ENCODE measurements at regions not wholly inside any gene's neighbourhood (a gene's known extent, or its start where the extent isn't known, plus 50 kb on each side); places are given as distances from the start of the nearest gene placed in this dataset.

- Mint-ChIP-seq H3K9me3 (ENCODE audit: unreplicated experiment) (peaks cover 1% of the 10 kb centered on the region), H3K27ac (ENCODE audit: unreplicated experiment) (no peak overlapping the region), H3K27me3 (ENCODE audit: low read depth, unreplicated experiment) (peaks cover 46% of the 10 kb centered on the region), H3K4me3 (ENCODE audit: unreplicated experiment) (no peak overlapping the region), H3K36me3 (ENCODE audit: low read depth, unreplicated experiment) (peaks cover 3% of the 10 kb centered on the region), H3K4me1 (ENCODE audit: low read depth, unreplicated experiment) (peaks cover 5% of the 10 kb centered on the region)
- Histone ChIP-seq H3K4me2 (ENCODE audit: low read length) (no peak overlapping the region), H3K79me2 (ENCODE audit: insufficient read depth, low read length) (no peaks in the 10 kb centered on the region), H3K9ac (ENCODE audit: low read length) (no peak overlapping the region), H4K20me1 (ENCODE audit: insufficient read depth, low read length) (no peaks in the 10 kb centered on the region), H3K27ac (ENCODE audit: low read depth, low read length) (no peak overlapping the region), H3K4me3 (ENCODE audit: insufficient read depth, low read depth, low read length) (no peak overlapping the region), H3K4me1 (ENCODE audit: insufficient read depth, low read length) (no peaks in the 10 kb centered on the region), H3K36me3 (ENCODE audit: insufficient read depth, low read length) (no peaks in the 10 kb centered on the region), H3K27me3 (ENCODE audit: insufficient read depth, low read length) (peaks cover 18% of the 10 kb centered on the region), H3K9me3 (ENCODE audit: insufficient read depth, low read depth, low read length) (no peaks in the 10 kb centered on the region), H2AFZ (ENCODE audit: low read depth, low read length) (no peak overlapping the region)
- no peak for DNase-seq (ENCODE audit: low read depth)
- TF ChIP-seq EZH2 (IDR thresholded peaks at IDR 0.05; ENCODE audit: insufficient read depth, low read length): no peak
- no peak for TF ChIP-seq CTCF (IDR thresholded peaks at IDR 0.05; ENCODE audit: insufficient read depth, low read depth, low read length)
- no peak for FAIRE-seq
Observed at GRCh38 chr20:46789339-46790028, 80.0 kb downstream of the SLC2A10 start.

- Mint-ChIP-seq H3K4me1 (ENCODE audit: low read depth, unreplicated experiment) (no peaks in the 10 kb centered on the region), H3K27me3 (ENCODE audit: low read depth, unreplicated experiment) (peaks cover 43% of the 10 kb centered on the region), H3K27ac (ENCODE audit: unreplicated experiment) (no peak overlapping the region), H3K9me3 (ENCODE audit: unreplicated experiment) (no peaks in the 10 kb centered on the region), H3K4me3 (ENCODE audit: unreplicated experiment) (no peak overlapping the region), H3K36me3 (ENCODE audit: low read depth, unreplicated experiment) (peaks cover 3% of the 10 kb centered on the region)
- Histone ChIP-seq H3K4me2 (ENCODE audit: low read length) (no peak overlapping the region), H3K4me3 (ENCODE audit: insufficient read depth, low read depth, low read length) (no peak overlapping the region), H3K79me2 (ENCODE audit: insufficient read depth, low read length) (no peaks in the 10 kb centered on the region), H3K36me3 (ENCODE audit: insufficient read depth, low read length) (no peaks in the 10 kb centered on the region), H3K27ac (ENCODE audit: low read depth, low read length) (no peak overlapping the region), H3K9me3 (ENCODE audit: insufficient read depth, low read depth, low read length) (no peaks in the 10 kb centered on the region), H3K27me3 (ENCODE audit: insufficient read depth, low read length) (peaks cover 21% of the 10 kb centered on the region), H3K4me1 (ENCODE audit: insufficient read depth, low read length) (no peaks in the 10 kb centered on the region), H4K20me1 (ENCODE audit: insufficient read depth, low read length) (no peaks in the 10 kb centered on the region), H3K9ac (ENCODE audit: low read length) (no peak overlapping the region), H2AFZ (ENCODE audit: low read depth, low read length) (no peak overlapping the region)
- TF ChIP-seq EZH2 (IDR thresholded peaks at IDR 0.05; ENCODE audit: insufficient read depth, low read length) (no peak), CTCF (IDR thresholded peaks at IDR 0.05; ENCODE audit: insufficient read depth, low read depth, low read length) (no peak)
- DNase-seq (ENCODE audit: low read depth) (no peak), FAIRE-seq (no peak)
Observed at GRCh38 chr20:46791722-46792416, 82.4 kb downstream of the SLC2A10 start.

DNA sequence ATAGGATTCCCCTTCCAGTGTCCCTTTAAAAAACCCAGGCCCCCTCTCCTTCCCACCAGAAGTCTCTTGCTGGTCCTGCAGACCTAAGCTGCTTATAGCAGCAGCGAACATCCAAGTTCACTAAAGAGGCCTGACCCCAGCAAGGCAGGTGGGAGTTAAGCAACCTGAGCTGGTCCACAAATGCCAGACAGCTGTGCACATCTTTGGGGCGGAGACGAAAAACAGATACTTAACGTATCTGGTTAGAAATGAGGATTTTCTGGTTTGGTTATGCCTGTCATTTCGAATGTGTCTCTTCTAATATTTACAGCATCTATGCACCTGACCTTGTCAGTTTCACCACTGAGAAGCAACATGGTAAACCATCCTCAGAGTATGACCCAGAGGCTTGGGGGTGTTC is 87.8 kb downstream of the SLC2A10 start:
- Histone ChIP-seq H2AFZ (ENCODE audit: low read depth, low read length) (no peak overlapping the region), H3K4me2 (ENCODE audit: low read length) (no peak overlapping the region), H3K79me2 (ENCODE audit: insufficient read depth, low read length) (no peaks in the 10 kb centered on the region), H3K27me3 (ENCODE audit: insufficient read depth, low read length) (peaks cover 45% of the 10 kb centered on the region), H3K9me3 (ENCODE audit: insufficient read depth, low read depth, low read length) (no peaks in the 10 kb centered on the region), H3K27ac (ENCODE audit: low read depth, low read length) (no peak overlapping the region), H3K4me1 (ENCODE audit: insufficient read depth, low read length) (no peaks in the 10 kb centered on the region), H3K36me3 (ENCODE audit: insufficient read depth, low read length) (no peaks in the 10 kb centered on the region), H3K4me3 (ENCODE audit: insufficient read depth, low read depth, low read length) (no peak overlapping the region), H3K9ac (ENCODE audit: low read length) (no peak overlapping the region), H4K20me1 (ENCODE audit: insufficient read depth, low read length) (no peaks in the 10 kb centered on the region)
- H3K9me3 Mint-ChIP-seq (ENCODE audit: unreplicated experiment): peaks cover 2% of the 10 kb centered on the region
- FAIRE-seq (no peak), DNase-seq (ENCODE audit: low read depth) (no peak)
- H3K4me3 Mint-ChIP-seq (ENCODE audit: unreplicated experiment): no peak overlapping the region
- H3K36me3 Mint-ChIP-seq (ENCODE audit: low read depth, unreplicated experiment): peaks cover 2% of the 10 kb centered on the region
- H3K27ac Mint-ChIP-seq (ENCODE audit: unreplicated experiment): no peak overlapping the region
- no peaks in the 10 kb centered on the region for H3K4me1 Mint-ChIP-seq (ENCODE audit: low read depth, unreplicated experiment)
- H3K27me3 Mint-ChIP-seq (ENCODE audit: low read depth, unreplicated experiment): peaks cover 46% of the 10 kb centered on the region
- TF ChIP-seq CTCF (IDR thresholded peaks at IDR 0.05; ENCODE audit: insufficient read depth, low read depth, low read length) (no peak), EZH2 (IDR thresholded peaks at IDR 0.05; ENCODE audit: insufficient read depth, low read length) (no peak)
